Bronchial epithelial cell (primary cell): ENCODE measurements at regions not wholly inside any gene's neighbourhood (a gene's known extent, or its start where the extent isn't known, plus 50 kb on each side); places are given as distances from the start of the nearest gene placed in this dataset.
A peak's percentile ranks its signal among the peaks of the same experiment; 100 is the strongest.
"Not testable (repeated sequence)": the region's sequence is repeated elsewhere in the genome, so short reads cannot be mapped to it uniquely, and the experiment has no call there.

Source experiments
- DNase-seq: peaks from one replicate; pipeline ENCODE4 v3.0.0-alpha.2; 2010; ENCODE audit warnings: low read depth
- FAIRE-seq: peaks from 2 replicates; lab custom pipeline; 2011; peaks lifted over from hg19 to GRCh38; lab: Jason Lieb, UNC
- H3K27me3 ChIP-seq: 2 replicates; pipeline ENCODE4 v1.5.1; 2011; ENCODE audit warnings: low read length; ENCODE audit not compliant: control insufficient read depth, insufficient read depth
- H3K36me3 ChIP-seq: 2 replicates; pipeline ENCODE4 v1.5.1; 2011; ENCODE audit warnings: low read length; ENCODE audit not compliant: control insufficient read depth, insufficient read depth
- H3K4me3 ChIP-seq: 2 replicates; pipeline ENCODE4 v1.5.1; 2011; ENCODE audit warnings: mild to moderate bottlenecking, low read depth, low read length, control low read depth
- CTCF ChIP-seq: IDR thresholded peaks from 2 replicates; pipeline ENCODE4 v1.5.1; 2011; ENCODE audit warnings: mild to moderate bottlenecking, moderate library complexity, low read length, control low read depth, inconsistent platforms; ENCODE audit not compliant: insufficient read depth, severe bottlenecking

- not testable (repeated sequence) for DNase-seq, H3K27me3 ChIP-seq, H3K4me3 ChIP-seq, FAIRE-seq, H3K36me3 ChIP-seq
Measured at GRCh38 chr16:29129458-29130038, 144.7 kb downstream of the LAT start.

DNA sequence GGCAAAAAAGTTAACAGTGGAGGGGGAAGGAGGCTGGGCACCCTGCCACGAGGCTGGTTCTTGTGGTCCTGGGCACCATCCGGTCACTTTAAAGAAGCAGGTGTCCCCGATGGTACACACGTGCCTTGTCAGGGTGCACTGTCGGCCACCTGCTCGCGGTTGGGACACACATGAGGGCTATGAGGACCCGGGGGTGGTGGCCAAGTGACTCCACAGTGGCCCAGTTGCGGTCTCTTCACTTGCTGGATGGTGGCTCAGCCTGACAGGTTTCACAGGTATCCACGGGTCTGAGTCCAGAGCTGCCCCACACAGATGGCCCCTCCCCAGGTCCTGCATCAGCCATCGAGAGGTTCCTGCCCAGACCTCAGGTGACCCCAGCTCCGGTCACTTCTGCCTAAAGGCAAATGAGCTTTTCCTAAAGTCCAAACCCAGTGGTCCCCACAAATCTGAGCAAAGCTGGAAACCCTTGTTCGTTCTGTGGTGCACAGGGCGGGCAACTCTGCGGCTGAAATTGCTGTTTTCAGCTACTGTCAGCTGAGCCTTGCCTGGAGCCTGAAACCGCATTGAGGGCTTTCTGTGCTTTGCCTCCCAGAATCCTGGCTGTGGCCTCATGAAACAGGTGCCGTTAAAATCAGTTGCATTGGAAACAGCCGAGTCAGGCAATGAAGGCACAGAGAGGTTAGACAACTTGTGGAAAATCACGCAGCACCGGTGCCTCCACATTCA, 144.0 kb downstream of the LAT start:
- DNase-seq, H3K27me3 ChIP-seq, H3K4me3 ChIP-seq, H3K36me3 ChIP-seq: not testable (repeated sequence)
- peak; percentile 77 for FAIRE-seq

GRCh38 chr16:29127806-29128420, 143.1 kb downstream of the LAT start:
- not testable (repeated sequence) for FAIRE-seq, H3K27me3 ChIP-seq, H3K4me3 ChIP-seq, DNase-seq, H3K36me3 ChIP-seq

- Histone ChIP-seq H3K4me3 (no peak overlapping the region), H3K36me3 (no peaks in the 10 kb centered on the region), H3K27me3 (no peaks in the 10 kb centered on the region)
- DNase-seq, result no peak
- no peak for FAIRE-seq
- no peak for TF ChIP-seq CTCF
Measured at GRCh38 chr16:29126616-29127015, 141.8 kb downstream of the LAT start.

GRCh38 chr16:29126057-29126494, 141.2 kb downstream of the LAT start:
- no peaks in the 10 kb centered on the region for H3K36me3 ChIP-seq
- FAIRE-seq (no peak), DNase-seq (no peak)
- no peak overlapping the region for H3K4me3 ChIP-seq
- no peaks in the 10 kb centered on the region for H3K27me3 ChIP-seq
- no peak for TF ChIP-seq CTCF

DNA sequence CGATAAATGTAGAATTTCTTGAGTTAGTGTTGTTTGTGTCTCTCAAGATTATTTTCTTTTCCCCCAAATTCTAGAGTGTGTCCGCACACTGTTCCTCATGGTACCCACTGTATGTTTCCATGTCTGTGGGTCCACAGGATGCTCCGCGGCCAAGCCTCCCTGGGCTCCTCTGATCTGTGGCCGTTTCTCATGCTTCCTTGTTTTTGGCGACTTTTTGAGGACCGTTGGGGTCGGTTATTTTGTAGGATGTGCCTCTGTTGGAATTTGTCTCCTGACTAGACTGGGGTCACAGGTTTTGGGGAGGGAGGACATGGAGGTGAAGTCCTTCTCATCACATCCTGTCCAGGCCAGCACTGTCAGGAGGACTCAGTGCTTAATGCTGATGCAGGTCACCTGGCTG, 140.0 kb downstream of the LAT start:
- FAIRE-seq, result no peak

GRCh38 chr16:29124162-29124561, 139.3 kb downstream of the LAT start:
- H3K4me3 ChIP-seq, H3K27me3 ChIP-seq, FAIRE-seq, DNase-seq, H3K36me3 ChIP-seq: not testable (repeated sequence)

More for the DNA sequence above, 140.0 kb downstream of the LAT start:
- Histone ChIP-seq H3K27me3 (no peaks in the 10 kb centered on the region), H3K36me3 (no peaks in the 10 kb centered on the region), H3K4me3 (no peak overlapping the region)
- no peak for DNase-seq
- no peak for TF ChIP-seq CTCF

DNA sequence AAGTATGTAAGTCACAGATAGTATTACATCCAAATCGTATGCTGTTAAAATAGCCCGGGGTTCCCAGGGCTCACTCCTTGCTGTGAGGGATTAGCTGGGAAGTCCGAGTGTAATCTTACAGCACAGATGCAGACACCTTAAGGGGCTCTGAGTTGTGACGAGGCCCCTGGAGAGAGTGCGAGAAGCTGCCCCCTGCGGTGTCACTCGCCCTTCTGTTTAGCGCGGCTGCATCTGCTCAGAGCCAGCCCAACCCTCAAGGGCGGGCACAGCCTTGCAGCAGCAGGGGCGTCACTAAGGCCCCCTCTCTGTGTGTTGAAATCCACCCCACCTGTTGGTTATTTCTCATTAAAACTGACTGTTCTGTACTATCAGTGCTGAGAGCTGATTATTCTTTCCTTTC, 135.8 kb downstream of the LAT start:
- H3K27me3 ChIP-seq, H3K36me3 ChIP-seq, FAIRE-seq, H3K4me3 ChIP-seq, DNase-seq: not testable (repeated sequence)

DNA sequence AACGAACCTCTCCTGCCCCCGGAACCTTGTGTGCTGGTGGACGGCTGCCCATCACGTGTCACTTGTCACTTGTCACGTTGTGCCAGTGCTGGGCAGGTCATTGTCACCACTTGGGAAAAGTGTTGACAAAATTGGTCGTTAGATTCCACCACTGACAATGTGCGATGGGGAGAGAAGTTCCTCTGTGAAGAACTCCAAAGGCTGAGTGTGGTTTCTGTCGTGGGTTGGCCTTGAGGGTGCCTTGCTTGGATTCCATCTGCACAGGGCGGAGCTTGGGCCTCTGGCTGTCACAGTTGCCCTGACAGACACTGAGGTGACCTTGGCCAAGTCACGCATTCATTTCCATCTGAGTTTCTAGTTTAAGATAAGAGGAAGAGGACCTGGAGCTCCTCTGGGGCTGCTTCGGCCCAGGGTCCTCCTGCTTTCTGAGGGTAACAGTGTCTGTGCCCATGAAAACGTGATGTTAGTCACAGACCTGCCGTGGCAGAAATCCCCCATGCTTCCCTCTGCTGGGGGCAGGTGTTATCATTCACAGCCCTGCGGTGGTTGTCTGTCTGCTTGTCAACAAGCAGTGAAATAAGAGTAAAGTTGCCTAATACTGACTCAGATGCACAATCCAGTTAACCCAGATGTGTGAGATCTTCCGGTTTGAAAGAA, 133.6 kb downstream of the LAT start:
- not testable (repeated sequence) for H3K27me3 ChIP-seq, H3K36me3 ChIP-seq, FAIRE-seq, H3K4me3 ChIP-seq
- DNase-seq, result peak; percentile 18
